ENCODE measurements at regions not wholly inside any gene's neighbourhood (a gene's known extent, or its start where the extent isn't known, plus 50 kb on each side); places are given as distances from the start of the nearest gene placed in this dataset.

GRCh38 chr9:36479101-36479500 lies 79.0 kb upstream of the RNF38 start:
- H3K79me2 ChIP-seq (replicated peaks; ENCODE audit: insufficient read depth, low read length) = peaks cover 45% of the 10 kb centered on the region
- no peak overlapping the region for H3K4me3 ChIP-seq (ENCODE audit: low read length)

GRCh38 chr9:36471359-36471758 lies 71.3 kb upstream of the RNF38 start:
- Histone ChIP-seq H3K27me3 (ENCODE audit: insufficient read depth, low read depth, low read length) (no peaks in the 10 kb centered on the region), H3F3A (ENCODE audit: insufficient read depth, low read length, poor library complexity, severe bottlenecking) (no peaks in the 10 kb centered on the region), H3K4me2 (ENCODE audit: low read length) (no peak overlapping the region), H3K36me3 (ENCODE audit: insufficient read depth, low read length) (no peaks in the 10 kb centered on the region), H2AFZ (ENCODE audit: low read depth, low read length) (no peak overlapping the region), H3K27ac (ENCODE audit: low read length) (no peak overlapping the region), H3K79me2 (replicated peaks; ENCODE audit: insufficient read depth, low read length) (peaks cover 18% of the 10 kb centered on the region), H3K4me3 (ENCODE audit: low read length) (no peak overlapping the region), H3K9ac (ENCODE audit: low read length) (no peak overlapping the region), H3K9me2 (ENCODE audit: insufficient read depth, low read length) (no peaks in the 10 kb centered on the region), H4K20me1 (ENCODE audit: insufficient read depth) (no peaks in the 10 kb centered on the region), H3K9me3 (ENCODE audit: low read length) (no peaks in the 10 kb centered on the region)
- no peak for TF ChIP-seq EZH2 (IDR thresholded peaks at IDR 0.05; ENCODE audit: borderline replicate concordance, insufficient read depth, low read length, poor library complexity, severe bottlenecking)
- TF ChIP-seq MXI1 (conservative IDR thresholded peaks at IDR 0.05; ENCODE audit: poor library complexity, severe bottlenecking) = no peak
- TF ChIP-seq POLR2AphosphoS5 (IDR thresholded peaks at IDR 0.05) = no peak
- TF ChIP-seq CTCF (IDR thresholded peaks at IDR 0.05; ENCODE audit: poor library complexity, severe bottlenecking) = no peak
- TF ChIP-seq SMC3 (conservative IDR thresholded peaks at IDR 0.05; ENCODE audit: poor library complexity) = no peak
- no peak for TF ChIP-seq TAF1 (IDR thresholded peaks at IDR 0.05; ENCODE audit: low read depth)
- no peak for TF ChIP-seq RAD21 (conservative IDR thresholded peaks at IDR 0.05)

More at GRCh38 chr9:36479101-36479500, 79.0 kb upstream of the RNF38 start:
- H3K4me2 ChIP-seq (ENCODE audit: low read length) = no peak overlapping the region
- no peak overlapping the region for H2AFZ ChIP-seq (ENCODE audit: low read depth, low read length)
- H3F3A ChIP-seq (ENCODE audit: insufficient read depth, low read length, poor library complexity, severe bottlenecking) = no peaks in the 10 kb centered on the region
- no peaks in the 10 kb centered on the region for H4K20me1 ChIP-seq (ENCODE audit: insufficient read depth)
- no peaks in the 10 kb centered on the region for H3K9me3 ChIP-seq (ENCODE audit: low read length)
- no peaks in the 10 kb centered on the region for H3K9me2 ChIP-seq (ENCODE audit: insufficient read depth, low read length)
- no peaks in the 10 kb centered on the region for H3K36me3 ChIP-seq (ENCODE audit: insufficient read depth, low read length)
- no peak overlapping the region for H3K27ac ChIP-seq (ENCODE audit: low read length)
- TF ChIP-seq RAD21 (conservative IDR thresholded peaks at IDR 0.05) (no peak), EP300 (conservative IDR thresholded peaks at IDR 0.05; ENCODE audit: poor library complexity, severe bottlenecking) (no peak), POLR2AphosphoS5 (IDR thresholded peaks at IDR 0.05) (no peak), MXI1 (conservative IDR thresholded peaks at IDR 0.05; ENCODE audit: poor library complexity, severe bottlenecking) (no peak), SMC3 (conservative IDR thresholded peaks at IDR 0.05; ENCODE audit: poor library complexity) (no peak), REST (IDR thresholded peaks at IDR 0.05; ENCODE audit: borderline replicate concordance) (no peak), EZH2 (IDR thresholded peaks at IDR 0.05; ENCODE audit: borderline replicate concordance, insufficient read depth, low read length, poor library complexity, severe bottlenecking) (no peak), CTCF (IDR thresholded peaks at IDR 0.05; ENCODE audit: poor library complexity, severe bottlenecking) (no peak), TAF1 (IDR thresholded peaks at IDR 0.05; ENCODE audit: low read depth) (no peak)
- no peaks in the 10 kb centered on the region for H3K27me3 ChIP-seq (ENCODE audit: insufficient read depth, low read depth, low read length)
- no peak overlapping the region for H3K9ac ChIP-seq (ENCODE audit: low read length)
